Suprapubic skin (tissue), 3 donors: ENCODE measurements at regions not wholly inside any gene's neighbourhood (a gene's known extent, or its start where the extent isn't known, plus 50 kb on each side); places are given as distances from the start of the nearest gene placed in this dataset.

Source experiments
- POLR2AphosphoS5 ChIP-seq, 3 donors: sonication (generic); formaldehyde crosslinking; IDR thresholded peaks; one replicate each; pipeline ENCODE4 v1.6.1; 2017; ENCODE audit warnings: antibody characterized with exemption in 3 of 3
- TF ChIP-seq, protein P1 (sequence below), 2 donors: fragments of 200-600 bp in 1 of 2; fragments of 450-650 bp in 1 of 2; sonication (generic) in 1 of 2; IDR thresholded peaks; one replicate each; pipeline ENCODE4 v1.5.1; 2016 to 2019; ENCODE audit warnings: antibody characterized with exemption in 2 of 2, mild to moderate bottlenecking in 1 of 2, moderate library complexity in 1 of 2

DNA sequence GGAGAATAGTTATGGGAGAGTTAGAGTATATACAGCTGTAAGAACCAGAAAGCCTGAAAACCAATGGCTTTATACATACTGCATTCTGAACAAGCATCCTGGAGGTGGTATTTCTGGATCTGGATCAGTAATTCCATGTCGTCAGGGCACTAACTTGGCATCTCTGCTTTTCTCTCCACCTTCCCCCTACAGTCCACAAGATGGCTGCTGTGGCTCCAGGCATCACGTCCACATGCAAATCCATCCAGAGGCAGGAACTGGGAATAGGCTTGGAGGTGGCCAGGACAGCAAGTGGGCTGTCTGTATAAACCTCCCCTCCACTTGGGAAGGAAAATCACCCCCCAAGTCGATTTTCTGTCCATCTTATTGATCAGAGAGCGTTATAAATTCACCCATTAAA lies 86.2 kb upstream of the WDR26 start:
- TF ChIP-seq, protein P1, sequence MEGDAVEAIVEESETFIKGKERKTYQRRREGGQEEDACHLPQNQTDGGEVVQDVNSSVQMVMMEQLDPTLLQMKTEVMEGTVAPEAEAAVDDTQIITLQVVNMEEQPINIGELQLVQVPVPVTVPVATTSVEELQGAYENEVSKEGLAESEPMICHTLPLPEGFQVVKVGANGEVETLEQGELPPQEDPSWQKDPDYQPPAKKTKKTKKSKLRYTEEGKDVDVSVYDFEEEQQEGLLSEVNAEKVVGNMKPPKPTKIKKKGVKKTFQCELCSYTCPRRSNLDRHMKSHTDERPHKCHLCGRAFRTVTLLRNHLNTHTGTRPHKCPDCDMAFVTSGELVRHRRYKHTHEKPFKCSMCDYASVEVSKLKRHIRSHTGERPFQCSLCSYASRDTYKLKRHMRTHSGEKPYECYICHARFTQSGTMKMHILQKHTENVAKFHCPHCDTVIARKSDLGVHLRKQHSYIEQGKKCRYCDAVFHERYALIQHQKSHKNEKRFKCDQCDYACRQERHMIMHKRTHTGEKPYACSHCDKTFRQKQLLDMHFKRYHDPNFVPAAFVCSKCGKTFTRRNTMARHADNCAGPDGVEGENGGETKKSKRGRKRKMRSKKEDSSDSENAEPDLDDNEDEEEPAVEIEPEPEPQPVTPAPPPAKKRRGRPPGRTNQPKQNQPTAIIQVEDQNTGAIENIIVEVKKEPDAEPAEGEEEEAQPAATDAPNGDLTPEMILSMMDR (IDR thresholded peaks at IDR 0.05), result no peak
- no peak for TF ChIP-seq POLR2AphosphoS5 (IDR thresholded peaks at IDR 0.05)
